NT2/D1 (cell line): ENCODE measurements at regions not wholly inside any gene's neighbourhood (a gene's known extent, or its start where the extent isn't known, plus 50 kb on each side); places are given as distances from the start of the nearest gene placed in this dataset.

ENCODE experiments used
- SUZ12 ChIP-seq: IDR thresholded peaks from 2 replicates; pipeline ENCODE4 v1.6.1; 2011; ENCODE audit not compliant: insufficient read length, insufficient read depth; ENCODE audit errors: extremely low read depth
- YY1 ChIP-seq: IDR thresholded peaks from 2 replicates; pipeline ENCODE4 v1.6.1; 2011; ENCODE audit not compliant: insufficient read length, insufficient read depth
- ZNF274 ChIP-seq: IDR thresholded peaks from 2 replicates; pipeline ENCODE4 v1.6.1; 2011; ENCODE audit warnings: mild to moderate bottlenecking, low read depth, low read length

DNA sequence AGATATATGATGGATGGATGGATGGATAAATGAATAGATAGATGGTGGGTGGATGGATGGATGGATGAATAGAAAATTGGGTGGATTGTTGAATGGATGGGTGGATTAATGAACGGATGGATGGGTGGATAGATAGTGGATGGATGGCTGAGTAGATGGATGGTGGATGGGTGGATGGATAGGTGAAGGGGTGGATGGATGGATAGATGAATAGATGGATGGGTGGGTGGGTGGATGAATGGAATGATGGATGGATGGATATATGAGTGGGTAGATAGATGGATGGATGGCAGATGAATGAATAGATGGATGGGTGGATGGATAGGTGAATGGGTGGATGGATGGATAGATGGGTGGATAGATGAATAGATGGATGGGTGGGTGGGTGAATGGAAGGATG, 80.7 kb upstream of the NEDD9 start:
- no peak for TF ChIP-seq ZNF274
- no peak for TF ChIP-seq SUZ12
- TF ChIP-seq YY1: no peak
